HEK293 (cell line): ENCODE measurements at regions not wholly inside any gene's neighbourhood (a gene's known extent, or its start where the extent isn't known, plus 50 kb on each side); places are given as distances from the start of the nearest gene placed in this dataset.

Experiments
- CTCF ChIA-PET: fragments of 350-600 bp; formaldehyde crosslinking; extraction: SDS; loops from one replicate; lab custom pipeline; 2021; ENCODE audit warnings: antibody characterized with exemption; lab: Yijun Ruan, JAX
- POLR2A ChIA-PET: fragments of 300-600 bp; formaldehyde crosslinking; extraction: SDS; loops from one replicate; lab custom pipeline; 2020; ENCODE audit warnings: antibody characterized with exemption, inconsistent platforms; lab: Yijun Ruan, JAX
- H3K27ac ChIP-seq: fragments of 200-500 bp; sonication (Bioruptor generic); 2 replicates; pipeline ENCODE4 v1.5.1; 2014; ENCODE audit warnings: low read depth, low read length, control low read depth, inconsistent platforms; ENCODE audit errors: extremely low read depth
- H3K36me3 ChIP-seq, 2 experiments: fragments of 200-500 bp in 1 of 2; sonication (Bioruptor generic) in 1 of 2; 1 replicate in 1 of 2; 2 replicates in 1 of 2; pipeline ENCODE4 v1.5.1; 2014 to 2017; ENCODE audit warnings: inconsistent platforms in 2 of 2, low read length in 2 of 2; ENCODE audit not compliant: control insufficient read depth in 2 of 2, insufficient read depth in 1 of 2
- H3K4me1 ChIP-seq: fragments of 200-500 bp; sonication (Bioruptor generic); 2 replicates; pipeline ENCODE4 v1.5.1; 2014; ENCODE audit warnings: mild to moderate bottlenecking, low read length, inconsistent platforms; ENCODE audit not compliant: control insufficient read depth, insufficient read depth
- H3K4me3 ChIP-seq: 2 replicates; pipeline ENCODE4 v1.5.1; 2011; ENCODE audit warnings: low read depth, mild to moderate bottlenecking, control low read depth, low read length, moderate library complexity
- H3K9me3 ChIP-seq: fragments of 200-500 bp; sonication (Bioruptor generic); 2 replicates; pipeline ENCODE4 v1.5.1; 2014; ENCODE audit warnings: low read depth, low read length, inconsistent platforms; ENCODE audit not compliant: control insufficient read depth, insufficient read depth
- HOXA7 ChIP-seq: sonication (generic); formaldehyde crosslinking; IDR thresholded peaks from 2 replicates; pipeline ENCODE4 v1.8.1; 2022; ENCODE audit warnings: missing genetic modification reagents, borderline replicate concordance
- KLF17 ChIP-seq: fragments of 450-650 bp; formaldehyde crosslinking; IDR thresholded peaks from 2 replicates; pipeline ENCODE4 v1.5.1; 2016; ENCODE audit warnings: missing biosample characterization, missing genetic modification characterization
- PRDM1 ChIP-seq: fragments of 450-650 bp; formaldehyde crosslinking; IDR thresholded peaks from 2 replicates; pipeline ENCODE4; 2016; ENCODE audit warnings: missing biosample characterization, missing genetic modification characterization
- ZBTB44 ChIP-seq: fragments of 450-650 bp; IDR thresholded peaks from 2 replicates; pipeline ENCODE4 v1.5.1; 2018; ENCODE audit warnings: missing biosample characterization, mild to moderate bottlenecking, missing genetic modification characterization
- ZFP37 ChIP-seq: fragments of 450-650 bp; formaldehyde crosslinking; IDR thresholded peaks from 2 replicates; pipeline ENCODE4 v1.5.1; 2016; ENCODE audit warnings: missing biosample characterization, missing genetic modification characterization
- ZNF112 ChIP-seq: fragments of 450-650 bp; formaldehyde crosslinking; IDR thresholded peaks from 2 replicates; pipeline ENCODE4 v1.5.0; 2017; ENCODE audit warnings: missing biosample characterization, missing genetic modification characterization
- ZNF16 ChIP-seq: fragments of 450-650 bp; formaldehyde crosslinking; IDR thresholded peaks from 2 replicates; pipeline ENCODE4 v1.5.1; 2016; ENCODE audit warnings: low read depth, missing biosample characterization, missing genetic modification characterization
- ZNF174 ChIP-seq: fragments of 450-650 bp; formaldehyde crosslinking; IDR thresholded peaks from 2 replicates; pipeline ENCODE4 v1.5.0; 2017; ENCODE audit warnings: missing biosample characterization, mild to moderate bottlenecking, missing genetic modification characterization
- ZNF221 ChIP-seq: fragments of 450-650 bp; formaldehyde crosslinking; IDR thresholded peaks from 2 replicates; pipeline ENCODE4 v1.5.1; 2017; ENCODE audit warnings: missing biosample characterization, missing genetic modification characterization, borderline replicate concordance
- ZNF274 ChIP-seq, 2 experiments: fragments of 200-500 bp in 1 of 2; fragments of 450-650 bp in 1 of 2; sonication (Bioruptor generic) in 1 of 2; formaldehyde crosslinking in 1 of 2; IDR thresholded peaks; 2 replicates each; pipeline versions ENCODE4 v1.5.1 to v1.6.1; 2014 to 2016; ENCODE audit warnings: borderline replicate concordance in 1 of 2, inconsistent platforms in 1 of 2, low read length in 1 of 2, missing biosample characterization in 1 of 2, missing genetic modification characterization in 1 of 2
- ZNF292 ChIP-seq: fragments of 450-650 bp; formaldehyde crosslinking; IDR thresholded peaks from 2 replicates; pipeline ENCODE4 v1.5.1; 2016; ENCODE audit warnings: low read depth, missing biosample characterization, missing genetic modification characterization, borderline replicate concordance
- ZNF433 ChIP-seq: fragments of 450-650 bp; formaldehyde crosslinking; IDR thresholded peaks from 2 replicates; pipeline ENCODE4 v1.5.1; 2016; ENCODE audit warnings: missing biosample characterization, missing genetic modification characterization, low read depth
- ZNF449 ChIP-seq: fragments of 450-650 bp; formaldehyde crosslinking; IDR thresholded peaks from 2 replicates; pipeline ENCODE4 v1.5.1; 2017; ENCODE audit warnings: missing biosample characterization, mild to moderate bottlenecking, missing genetic modification characterization, moderate library complexity
- ZNF48 ChIP-seq: fragments of 450-650 bp; formaldehyde crosslinking; IDR thresholded peaks from 2 replicates; pipeline ENCODE4 v1.5.1; 2016; ENCODE audit warnings: missing biosample characterization, missing genetic modification characterization
- ZNF514 ChIP-seq: fragments of 450-650 bp; formaldehyde crosslinking; IDR thresholded peaks from 2 replicates; pipeline ENCODE4 v1.5.1; 2016; ENCODE audit warnings: missing biosample characterization, missing genetic modification characterization
- ZNF654 ChIP-seq: fragments of 450-650 bp; formaldehyde crosslinking; IDR thresholded peaks from 2 replicates; pipeline ENCODE4 v1.5.1; 2016; ENCODE audit warnings: low read depth, missing biosample characterization, missing genetic modification characterization
- ZNF692 ChIP-seq: fragments of 450-650 bp; formaldehyde crosslinking; IDR thresholded peaks from 2 replicates; pipeline ENCODE4 v1.5.1; 2016; ENCODE audit warnings: missing biosample characterization, missing genetic modification characterization
- ZNF768 ChIP-seq: fragments of 450-650 bp; formaldehyde crosslinking; IDR thresholded peaks from 2 replicates; pipeline ENCODE4 v1.5.1; 2018; ENCODE audit warnings: missing biosample characterization, mild to moderate bottlenecking, missing genetic modification characterization

- TF ChIP-seq PRDM1 (tag by site-specific recombination) (no peak), ZNF292 (tag by site-specific recombination) (no peak)
- POLR2A ChIA-PET: no interaction called here
- Histone ChIP-seq H3K4me3 (no peak overlapping the region), H3K4me1 (no peaks in the 10 kb centered on the region), H3K9me3 (no peaks in the 10 kb centered on the region), H3K27ac (no peak overlapping the region), H3K36me3 (no peaks in the 10 kb centered on the region)
- CTCF ChIA-PET: interaction anchor here (0.7 kb wide), 2 partner anchors 18 to 733 kb away, joined by 3 read pairs; no protein-coding TSS in a partner anchor
These were observed 442.1 kb upstream of the TRIB2 start for GRCh38 chr2:12274591-12274990.

GRCh38 chr2:12277241-12278034 lies 439.3 kb upstream of the TRIB2 start:
- H3K9me3 ChIP-seq: no peaks in the 10 kb centered on the region
- TF ChIP-seq ZNF274 (IDR thresholded peaks at IDR 0.05; ENCODE audit: low read length): no peak
- TF ChIP-seq ZNF274 (tag by site-specific recombination; IDR thresholded peaks at IDR 0.05; ENCODE audit: borderline replicate concordance): no peak
- TF ChIP-seq KLF17 (tag by site-specific recombination): no peak
- TF ChIP-seq ZNF174 (tag by site-specific recombination): no peak
- no peak for TF ChIP-seq ZNF449 (tag by site-specific recombination)
- TF ChIP-seq ZFP37 (tag by site-specific recombination): no peak
- TF ChIP-seq HOXA7: no peak
- TF ChIP-seq ZNF514 (tag by site-specific recombination): no peak
- TF ChIP-seq ZNF654 (tag by site-specific recombination): no peak
- TF ChIP-seq ZBTB44 (tag by site-specific recombination): no peak
- TF ChIP-seq ZNF692 (tag by site-specific recombination): no peak
- no peak for TF ChIP-seq ZNF16
- TF ChIP-seq ZNF768 (tag by site-specific recombination): no peak
- TF ChIP-seq ZNF112 (tag by site-specific recombination): no peak
- no peak for TF ChIP-seq ZNF433 (tag by site-specific recombination)
- TF ChIP-seq ZNF48 (tag by site-specific recombination): no peak
- no peak for TF ChIP-seq ZNF221 (tag by site-specific recombination)
- TF ChIP-seq, all 188 proteins: peak for 0
- CTCF ChIA-PET: no interaction called here
- Histone ChIP-seq H3K4me3 (no peak overlapping the region), H3K36me3 (no peaks in the 10 kb centered on the region), H3K4me1 (no peaks in the 10 kb centered on the region), H3K27ac (no peak overlapping the region)
- POLR2A ChIA-PET: no interaction called here
